ENCODE measurements at regions not wholly inside any gene's neighbourhood (a gene's known extent, or its start where the extent isn't known, plus 50 kb on each side); places are given as distances from the start of the nearest gene placed in this dataset.

- Histone ChIP-seq H3K4me1 (ENCODE audit: control insufficient read depth, insufficient read depth, low read length) (peaks cover 24% of the 10 kb centered on the region), H3K36me3 (ENCODE audit: control insufficient read depth, insufficient read depth, low read length) (no peaks in the 10 kb centered on the region), H3K9me3 (ENCODE audit: control insufficient read depth, insufficient read depth, low read length) (peaks cover 4% of the 10 kb centered on the region), H3K27ac (ENCODE audit: low read depth, low read length) (no peak overlapping the region), H3K27me3 (ENCODE audit: control insufficient read depth, insufficient read depth, low read length) (no peaks in the 10 kb centered on the region), H3K4me3 (ENCODE audit: low read depth, low read length) (no peak overlapping the region)
- 58% methylated on average over 4 of the region's 4 CpGs for WGBS (ENCODE audit: insufficient coverage)
- DNase-seq (ENCODE audit: low read depth in 4 of 6, low spot score in 6 of 6), result no peak
Observed at GRCh38 chr1:2944705-2945104, 76.6 kb upstream of the ACTRT2 start.

- Histone ChIP-seq H3K4me1 (ENCODE audit: control insufficient read depth, insufficient read depth, low read length) (peaks cover 24% of the 10 kb centered on the region), H3K27me3 (ENCODE audit: control insufficient read depth, insufficient read depth, low read length) (no peaks in the 10 kb centered on the region), H3K27ac (ENCODE audit: low read depth, low read length) (no peak overlapping the region), H3K9me3 (ENCODE audit: control insufficient read depth, insufficient read depth, low read length) (peaks cover 3% of the 10 kb centered on the region), H3K36me3 (ENCODE audit: control insufficient read depth, insufficient read depth, low read length) (no peaks in the 10 kb centered on the region), H3K4me3 (ENCODE audit: low read depth, low read length) (no peak overlapping the region)
- DNase-seq (ENCODE audit: low read depth in 4 of 6, low spot score in 6 of 6), result no peak
- 87% methylated on average over 12 of the region's 13 CpGs for WGBS (ENCODE audit: insufficient coverage)
Observed at GRCh38 chr1:2945821-2946231, 75.4 kb upstream of the ACTRT2 start.

DNA sequence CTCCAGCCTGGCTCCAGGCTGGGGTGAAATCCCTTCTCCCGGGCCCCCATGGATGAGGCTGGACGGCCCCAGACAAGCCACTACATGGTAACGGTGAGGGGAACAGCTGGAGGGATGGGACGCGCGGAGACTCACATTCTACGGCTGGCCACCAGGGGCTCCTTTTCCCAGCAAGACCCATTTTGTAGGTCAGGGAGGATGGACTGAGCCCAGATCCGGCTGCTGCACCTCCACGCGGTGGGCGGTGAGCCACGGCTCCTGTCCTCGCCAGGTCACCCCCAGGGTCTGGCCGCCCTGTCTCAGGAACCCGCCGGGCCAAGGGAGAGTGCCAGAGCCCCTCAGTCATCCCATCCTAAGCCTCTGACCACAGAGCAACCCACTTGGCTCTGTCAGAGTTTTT is 75.0 kb upstream of the ACTRT2 start:
- Histone ChIP-seq H3K36me3 (ENCODE audit: control insufficient read depth, insufficient read depth, low read length) (no peaks in the 10 kb centered on the region), H3K9me3 (ENCODE audit: control insufficient read depth, insufficient read depth, low read length) (peaks cover under 1% of the 10 kb centered on the region), H3K27me3 (ENCODE audit: control insufficient read depth, insufficient read depth, low read length) (no peaks in the 10 kb centered on the region), H3K27ac (ENCODE audit: low read depth, low read length) (no peak overlapping the region), H3K4me1 (ENCODE audit: control insufficient read depth, insufficient read depth, low read length) (peaks cover 24% of the 10 kb centered on the region), H3K4me3 (ENCODE audit: low read depth, low read length) (no peak overlapping the region)
- WGBS (ENCODE audit: insufficient coverage), result 71% methylated on average over 7 of the region's 16 CpGs
- DNase-seq (ENCODE audit: low read depth in 4 of 6, low spot score in 6 of 6), result no peak

- Histone ChIP-seq H3K9me3 (ENCODE audit: control insufficient read depth, insufficient read depth, low read length) (no peaks in the 10 kb centered on the region), H3K36me3 (ENCODE audit: control insufficient read depth, insufficient read depth, low read length) (no peaks in the 10 kb centered on the region), H3K4me1 (ENCODE audit: control insufficient read depth, insufficient read depth, low read length) (peaks cover 24% of the 10 kb centered on the region), H3K27me3 (ENCODE audit: control insufficient read depth, insufficient read depth, low read length) (no peaks in the 10 kb centered on the region), H3K27ac (ENCODE audit: low read depth, low read length) (no peak overlapping the region), H3K4me3 (ENCODE audit: low read depth, low read length) (no peak overlapping the region)
- 49% methylated on average over 20 of the region's 21 CpGs for WGBS (ENCODE audit: insufficient coverage)
- DNase-seq (ENCODE audit: low read depth in 4 of 6, low spot score in 6 of 6), result peak in 1 of 6 donors; percentile 54
Observed at GRCh38 chr1:2946999-2947690, 74.1 kb upstream of the ACTRT2 start.

GRCh38 chr1:2948001-2948750 is 73.1 kb upstream of the ACTRT2 start:
- Histone ChIP-seq H3K36me3 (ENCODE audit: control insufficient read depth, insufficient read depth, low read length) (no peaks in the 10 kb centered on the region), H3K4me3 (ENCODE audit: low read depth, low read length) (no peak overlapping the region), H3K9me3 (ENCODE audit: control insufficient read depth, insufficient read depth, low read length) (no peaks in the 10 kb centered on the region), H3K27ac (ENCODE audit: low read depth, low read length) (no peak overlapping the region), H3K4me1 (ENCODE audit: control insufficient read depth, insufficient read depth, low read length) (peaks cover 24% of the 10 kb centered on the region), H3K27me3 (ENCODE audit: control insufficient read depth, insufficient read depth, low read length) (no peaks in the 10 kb centered on the region)
- no peak for DNase-seq (ENCODE audit: low read depth in 4 of 6, low spot score in 6 of 6)
- WGBS (ENCODE audit: insufficient coverage), result 91% methylated on average over 16 of the region's 20 CpGs

DNA sequence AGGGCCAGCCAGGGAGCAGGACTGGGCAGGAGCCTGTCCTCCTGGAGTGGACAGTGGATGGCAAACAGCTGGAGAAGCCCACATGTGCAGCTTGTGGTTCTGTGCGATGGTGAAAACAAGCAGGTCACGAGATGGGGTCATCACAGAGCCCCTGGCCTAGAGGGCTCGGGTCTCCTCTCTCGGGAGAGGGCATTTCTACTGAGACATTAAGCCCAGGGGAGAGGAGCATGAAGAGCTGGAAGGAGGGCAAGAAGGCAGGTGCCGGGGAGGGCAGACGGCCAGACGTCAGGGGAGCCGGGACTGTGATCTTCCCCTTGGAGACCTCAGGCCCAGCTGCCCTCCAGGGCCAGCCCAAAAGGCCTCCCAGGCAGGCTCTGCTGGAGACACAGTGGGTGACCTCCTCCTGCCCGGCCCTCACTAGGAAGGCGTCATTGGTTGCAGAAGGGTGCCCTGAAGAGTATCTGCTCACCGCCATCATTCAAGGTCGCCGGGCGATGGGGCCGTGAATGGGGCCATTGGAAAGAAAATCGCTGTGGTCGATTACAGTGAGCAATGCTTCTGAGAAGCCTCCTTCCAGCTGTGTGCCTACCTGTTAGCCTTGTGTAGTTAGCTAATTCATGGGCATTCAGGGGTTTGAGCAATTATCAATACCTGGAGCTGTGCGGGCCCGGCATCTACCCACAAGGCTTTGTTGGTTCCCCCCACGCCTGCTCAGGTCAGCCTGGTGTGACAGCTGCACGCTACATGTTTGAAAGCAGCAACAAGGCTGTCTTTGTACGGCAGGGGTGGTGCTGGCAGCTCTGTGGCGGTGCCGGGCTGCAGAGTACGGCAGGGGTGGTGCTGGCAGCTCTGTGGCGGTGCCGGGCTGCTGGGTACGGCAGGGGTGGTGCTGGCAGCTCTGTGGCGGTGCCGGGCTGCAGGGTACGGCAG is 72.3 kb upstream of the ACTRT2 start:
- DNase-seq (ENCODE audit: low read depth in 4 of 6, low spot score in 6 of 6), result peak in 2 of 6 donors; percentile 32 to 39
- Histone ChIP-seq H3K27me3 (ENCODE audit: control insufficient read depth, insufficient read depth, low read length) (no peaks in the 10 kb centered on the region), H3K4me1 (ENCODE audit: control insufficient read depth, insufficient read depth, low read length) (peaks cover 24% of the 10 kb centered on the region), H3K9me3 (ENCODE audit: control insufficient read depth, insufficient read depth, low read length) (peaks cover 3% of the 10 kb centered on the region), H3K27ac (ENCODE audit: low read depth, low read length) (no peak overlapping the region), H3K4me3 (ENCODE audit: low read depth, low read length) (no peak overlapping the region), H3K36me3 (ENCODE audit: control insufficient read depth, insufficient read depth, low read length) (no peaks in the 10 kb centered on the region)
- WGBS (ENCODE audit: insufficient coverage), result 68% methylated on average over 22 of the region's 31 CpGs

- H3K27ac ChIP-seq (ENCODE audit: low read depth, low read length), result no peak overlapping the region
Observed at GRCh38 chr1:2949966-2950925, 71.0 kb upstream of the ACTRT2 start.

GRCh38 chr1:2950926-2951305 is 70.4 kb upstream of the ACTRT2 start:
- Histone ChIP-seq H3K27ac (ENCODE audit: low read depth, low read length) (no peak overlapping the region), H3K4me1 (ENCODE audit: control insufficient read depth, insufficient read depth, low read length) (peaks cover 24% of the 10 kb centered on the region), H3K27me3 (ENCODE audit: control insufficient read depth, insufficient read depth, low read length) (no peaks in the 10 kb centered on the region), H3K36me3 (ENCODE audit: control insufficient read depth, insufficient read depth, low read length) (no peaks in the 10 kb centered on the region), H3K9me3 (ENCODE audit: control insufficient read depth, insufficient read depth, low read length) (peaks cover 4% of the 10 kb centered on the region), H3K4me3 (ENCODE audit: low read depth, low read length) (no peak overlapping the region)
- 83% methylated on average over 5 of the region's 5 CpGs for WGBS (ENCODE audit: insufficient coverage)
- no peak for DNase-seq (ENCODE audit: low read depth in 4 of 6, low spot score in 6 of 6)

More at GRCh38 chr1:2949966-2950925, 71.0 kb upstream of the ACTRT2 start:
- Histone ChIP-seq H3K9me3 (ENCODE audit: control insufficient read depth, insufficient read depth, low read length) (peaks cover 4% of the 10 kb centered on the region), H3K27me3 (ENCODE audit: control insufficient read depth, insufficient read depth, low read length) (no peaks in the 10 kb centered on the region), H3K4me3 (ENCODE audit: low read depth, low read length) (no peak overlapping the region), H3K4me1 (ENCODE audit: control insufficient read depth, insufficient read depth, low read length) (peaks cover 24% of the 10 kb centered on the region), H3K36me3 (ENCODE audit: control insufficient read depth, insufficient read depth, low read length) (no peaks in the 10 kb centered on the region)
- 77% methylated on average over 25 of the region's 29 CpGs for WGBS (ENCODE audit: insufficient coverage)
- DNase-seq (ENCODE audit: low read depth in 4 of 6, low spot score in 6 of 6), result no peak

DNA sequence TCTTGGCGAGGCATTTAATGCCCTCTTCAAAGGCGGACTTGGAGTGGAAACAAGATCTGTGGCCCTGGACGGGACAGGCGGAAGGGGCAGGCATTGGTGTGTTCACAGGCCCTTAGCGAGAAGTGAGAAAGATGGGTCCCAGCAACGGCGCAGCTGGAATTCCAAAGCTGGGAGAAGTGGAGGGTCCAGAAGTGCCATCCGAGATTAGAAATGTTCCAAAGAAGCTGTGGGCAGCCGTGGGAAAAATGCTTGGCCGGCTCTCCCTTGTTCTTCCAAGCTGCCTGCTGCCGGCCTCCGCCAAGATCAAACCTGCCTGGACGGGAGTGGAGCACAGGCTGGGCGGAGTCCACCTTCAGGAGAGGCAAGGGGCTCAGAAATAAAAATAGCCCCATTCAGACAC is 69.4 kb upstream of the ACTRT2 start:
- peaks cover 4% of the 10 kb centered on the region for H3K9me3 ChIP-seq (ENCODE audit: control insufficient read depth, insufficient read depth, low read length)
- H3K4me3 ChIP-seq (ENCODE audit: low read depth, low read length), result no peak overlapping the region
- H3K36me3 ChIP-seq (ENCODE audit: control insufficient read depth, insufficient read depth, low read length), result no peaks in the 10 kb centered on the region
- no peaks in the 10 kb centered on the region for H3K27me3 ChIP-seq (ENCODE audit: control insufficient read depth, insufficient read depth, low read length)
- peaks cover 19% of the 10 kb centered on the region for H3K4me1 ChIP-seq (ENCODE audit: control insufficient read depth, insufficient read depth, low read length)
- no peak for DNase-seq (ENCODE audit: low read depth in 4 of 6, low spot score in 6 of 6)
- H3K27ac ChIP-seq (ENCODE audit: low read depth, low read length), result no peak overlapping the region
- WGBS (ENCODE audit: insufficient coverage), result 65% methylated on average over 12 of the region's 14 CpGs
